Left lung (tissue), 4 donors: ENCODE measurements at regions not wholly inside any gene's neighbourhood (a gene's known extent, or its start where the extent isn't known, plus 50 kb on each side); places are given as distances from the start of the nearest gene placed in this dataset.
A peak's percentile ranks its signal among the peaks of the same experiment; 100 is the strongest.

Experiments
- ATAC-seq: fragments of 200-7000 bp; cut with Tn5 transposase; one replicate; pipeline ENCODE4 v1.9.1; 2020; ENCODE audit warnings: moderate library complexity
- DNase-seq, 4 donors: peaks; one replicate each; pipeline ENCODE4 v3.0.0-alpha.2; 2013 to 2020
- H3K27ac ChIP-seq, 2 donors: fragments of 200-600 bp; sonication (generic) in 1 of 2; one replicate each; pipeline versions ENCODE4 v1.5.0 to v1.8.0; 2020 to 2021
- H3K27me3 ChIP-seq, 2 donors: fragments of 200-600 bp; sonication (generic) in 1 of 2; one replicate each; pipeline versions ENCODE4 v1.5.0 to v1.8.0; 2020 to 2021
- H3K36me3 ChIP-seq, 2 donors: fragments of 200-600 bp; sonication (generic) in 1 of 2; one replicate each; pipeline versions ENCODE4 v1.5.0 to v1.8.0; 2020 to 2021
- H3K4me1 ChIP-seq, 2 donors: fragments of 200-600 bp; one replicate each; pipeline ENCODE4 v1.8.0; 2021
- H3K4me3 ChIP-seq, 2 donors: fragments of 200-600 bp; sonication (generic) in 1 of 2; one replicate each; pipeline versions ENCODE4 v1.5.0 to v1.8.0; 2020 to 2021; ENCODE audit warnings: mild to moderate bottlenecking in 1 of 2
- H3K9me3 ChIP-seq, 2 donors: fragments of 200-600 bp; sonication (generic) in 1 of 2; one replicate each; pipeline versions ENCODE4 v1.5.0 to v1.8.0; 2020 to 2021
- CTCF ChIP-seq, 2 donors: fragments of 200-600 bp; sonication (generic) in 1 of 2; IDR thresholded peaks; one replicate each; pipeline versions ENCODE4 v1.5.0 to v1.8.0; 2021; ENCODE audit warnings: antibody characterized with exemption in 2 of 2
- intact Hi-C, 2 donors: fragments of 100-400 bp; cut with DNase I; formaldehyde crosslinking; loops; one replicate each; pipeline versions ENCODE4 v1.11.2 to v1.14.2; 2022
- donor health status: DM: no; HTN: yes; CAD: no.
- donor health status: DM: no; HTN: no; CAD: no.

- no peak for ATAC-seq
- Histone ChIP-seq H3K9me3 (no peaks in the 10 kb centered on the region), H3K27me3 (no peaks in the 10 kb centered on the region), H3K4me1 (no peaks in the 10 kb centered on the region), H3K27ac (no peak overlapping the region), H3K4me3 (no peak overlapping the region), H3K36me3 (no peaks in the 10 kb centered on the region)
- intact Hi-C loops: no loop called here
- no peak for TF ChIP-seq CTCF (IDR thresholded peaks at IDR 0.05)
- DNase-seq: peak in 2 of 4 donors; percentile 32 to 44
Measured at GRCh38 chr2:18186816-18187613, 308.5 kb downstream of the KCNS3 start.

GRCh38 chr2:18182861-18183260, 304.4 kb downstream of the KCNS3 start:
- TF ChIP-seq CTCF (IDR thresholded peaks at IDR 0.05): no peak
- no peaks in the 10 kb centered on the region for H3K27me3 ChIP-seq
- DNase-seq: no peak
- H3K4me1 ChIP-seq: no peaks in the 10 kb centered on the region
- ATAC-seq: no peak
- no peaks in the 10 kb centered on the region for H3K9me3 ChIP-seq
- no peak overlapping the region for H3K27ac ChIP-seq
- no peaks in the 10 kb centered on the region for H3K36me3 ChIP-seq
- intact Hi-C loops: no loop called here
- H3K4me3 ChIP-seq: no peak overlapping the region

GRCh38 chr2:18180912-18181311, 302.4 kb downstream of the KCNS3 start:
- Histone ChIP-seq H3K4me3 (no peak overlapping the region), H3K36me3 (no peaks in the 10 kb centered on the region), H3K9me3 (no peaks in the 10 kb centered on the region), H3K4me1 (no peaks in the 10 kb centered on the region), H3K27me3 (no peaks in the 10 kb centered on the region), H3K27ac (no peak overlapping the region)
- no peak for TF ChIP-seq CTCF (IDR thresholded peaks at IDR 0.05)
- DNase-seq: peak in 2 of 4 donors; percentile 60 to 64
- ATAC-seq: no peak
- intact Hi-C loops: no loop called here

- Histone ChIP-seq H3K27ac (no peak overlapping the region), H3K4me3 (no peak overlapping the region), H3K27me3 (no peaks in the 10 kb centered on the region), H3K4me1 (no peaks in the 10 kb centered on the region), H3K36me3 (no peaks in the 10 kb centered on the region), H3K9me3 (no peaks in the 10 kb centered on the region)
- DNase-seq (no peak), ATAC-seq (peak; percentile 33)
- TF ChIP-seq CTCF (IDR thresholded peaks at IDR 0.05): no peak
- intact Hi-C loops: no loop called here
Measured at GRCh38 chr2:18180031-18180610, 301.7 kb downstream of the KCNS3 start.

GRCh38 chr2:18178736-18179349, 300.4 kb downstream of the KCNS3 start:
- Histone ChIP-seq H3K9me3 (no peaks in the 10 kb centered on the region), H3K4me3 (no peak overlapping the region), H3K27me3 (no peaks in the 10 kb centered on the region), H3K27ac (no peak overlapping the region), H3K36me3 (no peaks in the 10 kb centered on the region), H3K4me1 (no peaks in the 10 kb centered on the region)
- DNase-seq: no peak
- intact Hi-C loops: loop anchor here in 1 of 2 donors (10.0 kb wide), 1 partner anchor 324 kb away; no protein-coding TSS in a partner anchor
- peak; percentile 63 to 73 for TF ChIP-seq CTCF (IDR thresholded peaks at IDR 0.05)
- ATAC-seq: peak; percentile 88
